C4-2B (cell line): ENCODE measurements at regions not wholly inside any gene's neighbourhood (a gene's known extent, or its start where the extent isn't known, plus 50 kb on each side); places are given as distances from the start of the nearest gene placed in this dataset.
A peak's percentile ranks its signal among the peaks of the same experiment; 100 is the strongest.
"Not testable (repeated sequence)": the region's sequence is repeated elsewhere in the genome, so short reads cannot be mapped to it uniquely, and the experiment has no call there.

ENCODE experiments used
- H3K27ac ChIP-seq: fragments of 450-650 bp; 2 replicates; pipeline ENCODE4 v1.5.1; 2017
- ZFX ChIP-seq: fragments of 450-650 bp; IDR thresholded peaks from 2 replicates; pipeline ENCODE4 v1.6.1; 2017
- TF ChIP-seq, protein P1 (sequence below): fragments of 450-650 bp; conservative IDR thresholded peaks from 2 replicates; pipeline ENCODE4 v1.5.1; 2017; ENCODE audit warnings: mild to moderate bottlenecking

DNA sequence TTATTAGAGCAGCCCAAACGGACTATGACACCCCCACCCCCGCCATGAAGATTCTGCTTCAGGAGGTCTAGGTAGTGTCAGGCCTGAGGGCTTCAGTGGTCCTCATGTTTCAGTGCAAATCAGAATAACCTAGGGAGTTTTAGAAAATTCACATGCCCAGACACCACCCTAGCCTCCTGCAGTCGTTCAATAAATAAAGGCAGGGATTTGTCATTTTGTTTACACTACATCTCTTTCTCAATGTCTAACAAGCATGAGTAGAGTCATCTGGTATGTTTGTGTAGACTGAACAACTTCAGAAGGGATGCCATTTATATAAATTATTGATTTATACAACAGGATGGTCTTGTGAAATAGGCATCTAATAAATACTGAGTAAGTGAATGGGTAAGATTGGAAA is 112.1 kb upstream of the SERPINE2 start:
- no peak for TF ChIP-seq ZFX
- TF ChIP-seq, protein P1, sequence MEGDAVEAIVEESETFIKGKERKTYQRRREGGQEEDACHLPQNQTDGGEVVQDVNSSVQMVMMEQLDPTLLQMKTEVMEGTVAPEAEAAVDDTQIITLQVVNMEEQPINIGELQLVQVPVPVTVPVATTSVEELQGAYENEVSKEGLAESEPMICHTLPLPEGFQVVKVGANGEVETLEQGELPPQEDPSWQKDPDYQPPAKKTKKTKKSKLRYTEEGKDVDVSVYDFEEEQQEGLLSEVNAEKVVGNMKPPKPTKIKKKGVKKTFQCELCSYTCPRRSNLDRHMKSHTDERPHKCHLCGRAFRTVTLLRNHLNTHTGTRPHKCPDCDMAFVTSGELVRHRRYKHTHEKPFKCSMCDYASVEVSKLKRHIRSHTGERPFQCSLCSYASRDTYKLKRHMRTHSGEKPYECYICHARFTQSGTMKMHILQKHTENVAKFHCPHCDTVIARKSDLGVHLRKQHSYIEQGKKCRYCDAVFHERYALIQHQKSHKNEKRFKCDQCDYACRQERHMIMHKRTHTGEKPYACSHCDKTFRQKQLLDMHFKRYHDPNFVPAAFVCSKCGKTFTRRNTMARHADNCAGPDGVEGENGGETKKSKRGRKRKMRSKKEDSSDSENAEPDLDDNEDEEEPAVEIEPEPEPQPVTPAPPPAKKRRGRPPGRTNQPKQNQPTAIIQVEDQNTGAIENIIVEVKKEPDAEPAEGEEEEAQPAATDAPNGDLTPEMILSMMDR, result no peak
- H3K27ac ChIP-seq, result no peak overlapping the region

DNA sequence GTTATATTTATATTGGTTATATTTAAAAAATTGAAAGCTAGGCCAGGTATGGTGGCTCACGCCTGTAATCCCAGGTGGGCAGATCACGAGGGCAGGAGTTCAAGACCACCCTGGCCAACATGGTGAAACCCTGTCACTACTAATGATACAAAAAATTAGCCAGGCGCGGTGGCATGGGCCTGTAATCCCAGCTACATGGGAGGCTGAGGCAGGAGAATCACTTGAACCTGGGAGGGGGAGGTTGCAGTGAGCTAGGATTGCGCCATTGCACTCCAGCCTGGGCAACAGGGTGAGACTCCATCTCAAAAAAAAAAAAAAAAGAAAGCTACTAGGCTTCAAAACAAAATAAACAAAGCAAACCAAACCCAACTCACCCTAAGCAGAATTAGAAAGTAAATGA is 109.0 kb upstream of the SERPINE2 start:
- H3K27ac ChIP-seq, result not testable (repeated sequence)

DNA sequence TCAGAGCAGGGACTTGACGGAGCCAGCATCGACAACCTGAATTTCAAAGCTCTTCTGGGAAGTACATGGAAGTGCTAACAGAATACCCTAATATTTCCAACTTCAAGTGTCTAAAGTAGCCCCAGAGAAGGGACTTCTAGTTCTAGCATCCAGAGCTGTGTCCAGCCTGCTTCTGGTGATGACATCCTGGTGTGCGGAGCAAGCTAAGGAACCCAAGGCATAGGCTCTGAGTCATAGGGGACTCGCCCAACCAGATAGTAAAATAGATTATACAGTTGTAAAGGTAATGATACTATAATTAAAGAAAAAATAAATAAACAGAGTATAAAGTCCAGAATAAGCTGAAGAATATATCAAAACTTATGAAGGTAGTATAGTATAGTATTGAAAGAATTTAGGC is 108.1 kb upstream of the SERPINE2 start:
- no peak overlapping the region for H3K27ac ChIP-seq

DNA sequence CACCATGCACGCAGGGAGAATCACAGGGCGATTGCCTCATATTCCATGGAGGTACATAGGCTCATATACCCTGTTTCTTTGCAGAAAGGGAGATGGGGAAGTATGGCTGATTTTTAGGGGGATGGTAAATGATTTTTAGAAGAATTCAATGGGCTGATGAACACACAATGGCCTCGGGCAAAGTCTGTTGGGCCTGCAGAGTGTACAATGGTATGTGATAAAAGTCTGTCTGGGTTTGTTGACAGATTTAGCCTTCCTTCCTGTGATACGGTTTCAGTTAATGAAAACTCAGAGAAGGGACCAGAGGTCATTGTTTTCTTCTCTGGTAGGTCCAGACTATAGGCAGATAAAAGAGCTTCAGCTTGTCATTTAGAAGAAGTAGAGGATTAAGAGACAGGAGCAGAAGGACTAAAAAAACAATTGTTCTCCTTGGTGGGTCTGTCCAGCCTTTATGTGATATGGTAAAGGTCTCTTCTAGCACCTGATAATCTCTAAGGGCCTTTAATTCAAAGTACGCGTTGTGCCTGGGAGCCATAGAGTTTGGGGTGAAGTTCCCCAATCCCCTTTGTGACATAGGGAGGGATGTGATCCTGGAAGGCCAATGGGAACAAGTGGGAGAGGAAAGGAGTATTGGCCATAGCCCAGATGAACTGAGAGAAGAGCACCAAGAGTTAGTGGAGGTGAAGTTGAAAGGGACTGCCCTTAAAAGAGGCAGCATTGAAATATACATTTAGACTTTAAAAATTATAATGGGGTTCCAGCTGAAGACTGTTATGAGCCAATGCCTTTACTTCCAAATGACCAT is 107.5 kb upstream of the SERPINE2 start:
- no peak for TF ChIP-seq ZFX
- TF ChIP-seq, protein P1, result no peak
- no peak overlapping the region for H3K27ac ChIP-seq

More for the DNA sequence above, 108.1 kb upstream of the SERPINE2 start:
- TF ChIP-seq, protein P1, result no peak
- no peak for TF ChIP-seq ZFX

DNA sequence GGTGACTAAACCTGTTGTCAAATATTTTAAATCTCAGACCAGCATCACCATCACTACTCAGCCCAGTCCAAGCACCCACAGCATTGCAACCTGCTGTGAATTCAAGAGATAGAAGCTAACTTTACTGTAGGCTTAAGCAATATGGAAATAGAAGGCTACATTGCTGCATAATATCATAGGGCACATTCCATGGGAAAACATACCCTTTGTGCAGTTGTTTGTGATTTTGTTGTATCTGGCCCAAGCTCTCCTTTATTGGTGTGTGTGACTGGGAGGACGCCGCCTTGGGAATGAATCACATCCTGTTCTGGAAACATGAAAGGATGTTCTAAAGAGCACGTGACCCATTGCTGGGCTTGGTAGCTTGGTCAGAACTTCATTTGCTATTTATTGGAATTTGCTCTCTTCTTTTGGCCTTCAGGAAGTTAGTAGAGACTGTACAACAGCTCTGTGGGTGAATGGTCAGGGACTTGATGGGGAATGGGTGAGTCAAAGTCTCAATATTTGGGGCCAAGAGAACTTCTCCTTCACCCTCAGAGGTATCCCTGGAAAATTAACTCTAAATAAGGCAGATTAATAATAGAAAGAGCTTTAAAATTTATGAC is 106.8 kb upstream of the SERPINE2 start:
- no peak overlapping the region for H3K27ac ChIP-seq

DNA sequence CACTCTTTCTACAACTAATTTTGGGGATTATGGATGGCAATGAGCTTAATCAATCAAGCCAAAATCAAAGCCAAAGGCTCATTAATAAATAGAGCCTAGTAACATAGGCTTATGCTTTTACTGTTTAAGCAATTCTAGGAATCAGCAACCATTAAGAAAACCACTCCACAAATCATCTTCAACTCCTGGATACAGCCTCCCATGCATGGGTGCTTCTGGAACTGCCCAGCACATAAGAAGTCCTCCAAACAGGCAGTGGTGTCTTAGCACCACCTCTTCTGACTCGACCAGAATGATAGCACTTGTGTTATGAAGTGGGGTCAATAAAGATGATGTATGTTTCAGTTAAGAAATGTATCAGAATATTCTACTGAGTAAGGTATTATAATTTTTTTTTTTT is 104.4 kb upstream of the SERPINE2 start:
- no peak overlapping the region for H3K27ac ChIP-seq
- TF ChIP-seq ZFX, result no peak
- TF ChIP-seq, protein P1, result no peak

More for the DNA sequence above, 106.8 kb upstream of the SERPINE2 start:
- no peak for TF ChIP-seq ZFX
- TF ChIP-seq, protein P1, result no peak

DNA sequence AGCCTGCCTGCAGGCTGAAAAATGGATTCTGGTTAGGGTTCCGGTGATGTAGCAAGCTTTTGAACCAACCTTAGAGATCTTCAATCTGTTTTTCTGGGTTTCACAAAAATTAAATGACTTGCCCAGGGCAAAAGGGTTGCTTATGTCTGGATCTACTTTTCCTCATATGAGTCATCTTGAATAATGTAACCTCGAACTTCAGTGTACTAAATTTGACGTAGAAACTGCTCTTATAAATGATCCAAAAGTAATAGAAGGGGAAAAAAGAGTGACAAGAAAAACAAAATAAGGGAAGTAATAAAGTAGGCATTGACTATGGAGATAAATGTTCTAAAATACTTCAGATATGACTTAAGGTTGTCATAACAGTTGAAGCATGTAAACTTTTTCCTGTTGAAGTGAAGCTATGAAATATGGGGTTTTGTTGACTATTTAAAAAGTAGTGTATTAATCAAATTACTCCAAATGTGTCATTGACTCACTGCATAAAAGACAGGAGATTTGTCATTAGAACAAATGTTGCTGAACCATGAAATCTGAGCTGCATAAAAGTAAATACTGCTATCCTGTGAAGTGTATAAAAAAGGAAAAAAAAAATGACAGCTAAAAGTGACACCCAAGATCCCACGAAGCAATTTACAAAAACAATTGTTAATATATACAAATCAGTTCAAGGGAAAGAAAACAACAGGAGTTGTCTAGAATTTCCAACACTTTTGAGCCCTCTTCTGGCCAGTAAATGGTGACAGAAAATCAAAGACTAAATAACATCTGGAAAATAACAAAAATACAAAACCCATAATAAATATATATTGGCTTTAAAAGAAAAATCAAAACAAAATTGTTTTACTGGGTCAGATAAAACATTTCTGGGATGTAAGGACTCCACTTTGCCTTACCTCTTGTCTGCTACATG is 103.6 kb upstream of the SERPINE2 start:
- no peak for TF ChIP-seq ZFX
- TF ChIP-seq, protein P1, result peak; percentile 10; the same call in 1 of the 2 replicates
- no peak overlapping the region for H3K27ac ChIP-seq
